ENCODE measurements at regions not wholly inside any gene's neighbourhood (a gene's known extent, or its start where the extent isn't known, plus 50 kb on each side); places are given as distances from the start of the nearest gene placed in this dataset.

- Mint-ChIP-seq H3K27ac (ENCODE audit: unreplicated experiment) (no peak overlapping the region), H3K4me3 (ENCODE audit: low read depth, unreplicated experiment) (no peak overlapping the region), H3K4me1 (ENCODE audit: low read depth, unreplicated experiment) (peaks cover 24% of the 10 kb centered on the region), H3K9me3 (ENCODE audit: low read depth, unreplicated experiment) (no peaks in the 10 kb centered on the region), H3K27me3 (ENCODE audit: unreplicated experiment) (no peaks in the 10 kb centered on the region), H3K36me3 (ENCODE audit: insufficient read depth, unreplicated experiment) (no peaks in the 10 kb centered on the region)
- DNase-seq, result no peak
- no peak for TF ChIP-seq CTCF (IDR thresholded peaks at IDR 0.05; ENCODE audit: unreplicated experiment)
- intact Hi-C loops (cut with micrococcal nuclease; ENCODE audit: unreplicated experiment), result no loop called here
- CTCF ChIA-PET, result no interaction called here
- no TSS peak for BruUV-seq (replicated peaks)
Measured at GRCh38 chr12:62130402-62130801, 129.8 kb upstream of the USP15 start.

- Mint-ChIP-seq H3K9me3 (ENCODE audit: low read depth, unreplicated experiment) (no peaks in the 10 kb centered on the region), H3K36me3 (ENCODE audit: insufficient read depth, unreplicated experiment) (no peaks in the 10 kb centered on the region), H3K27ac (ENCODE audit: unreplicated experiment) (no peak overlapping the region), H3K27me3 (ENCODE audit: unreplicated experiment) (no peaks in the 10 kb centered on the region), H3K4me1 (ENCODE audit: low read depth, unreplicated experiment) (peaks cover 24% of the 10 kb centered on the region), H3K4me3 (ENCODE audit: low read depth, unreplicated experiment) (no peak overlapping the region)
- DNase-seq, result no peak
- CTCF ChIA-PET, result no interaction called here
- intact Hi-C loops (cut with micrococcal nuclease; ENCODE audit: unreplicated experiment), result no loop called here
- no TSS peak for BruUV-seq (replicated peaks)
- no peak for TF ChIP-seq CTCF (IDR thresholded peaks at IDR 0.05; ENCODE audit: unreplicated experiment)
Measured at GRCh38 chr12:62130834-62131552, 129.2 kb upstream of the USP15 start.

- Mint-ChIP-seq H3K27ac (ENCODE audit: unreplicated experiment) (no peak overlapping the region), H3K9me3 (ENCODE audit: low read depth, unreplicated experiment) (no peaks in the 10 kb centered on the region), H3K36me3 (ENCODE audit: insufficient read depth, unreplicated experiment) (no peaks in the 10 kb centered on the region), H3K4me3 (ENCODE audit: low read depth, unreplicated experiment) (no peak overlapping the region), H3K27me3 (ENCODE audit: unreplicated experiment) (no peaks in the 10 kb centered on the region), H3K4me1 (ENCODE audit: low read depth, unreplicated experiment) (peaks cover 13% of the 10 kb centered on the region)
- DNase-seq, result no peak
- CTCF ChIA-PET, result interaction anchor here (0.6 kb wide), 1 partner anchor 51 kb away, joined by 3 read pairs; no protein-coding TSS in a partner anchor
- no TSS peak for BruUV-seq (replicated peaks)
- TF ChIP-seq CTCF (IDR thresholded peaks at IDR 0.05; ENCODE audit: unreplicated experiment), result no peak
- intact Hi-C loops (cut with micrococcal nuclease; ENCODE audit: unreplicated experiment), result no loop called here
Measured at GRCh38 chr12:62133440-62133839, 126.8 kb upstream of the USP15 start.

- no peak overlapping the region for H3K4me3 Mint-ChIP-seq (ENCODE audit: low read depth, unreplicated experiment)
- DNase-seq, result no peak
- TF ChIP-seq CTCF (IDR thresholded peaks at IDR 0.05; ENCODE audit: unreplicated experiment), result no peak
- no peaks in the 10 kb centered on the region for H3K27me3 Mint-ChIP-seq (ENCODE audit: unreplicated experiment)
- H3K9me3 Mint-ChIP-seq (ENCODE audit: low read depth, unreplicated experiment), result no peaks in the 10 kb centered on the region
- no peak overlapping the region for H3K27ac Mint-ChIP-seq (ENCODE audit: unreplicated experiment)
- intact Hi-C loops (cut with micrococcal nuclease; ENCODE audit: unreplicated experiment), result no loop called here
- no TSS peak for BruUV-seq (replicated peaks)
- no peaks in the 10 kb centered on the region for H3K4me1 Mint-ChIP-seq (ENCODE audit: low read depth, unreplicated experiment)
- H3K36me3 Mint-ChIP-seq (ENCODE audit: insufficient read depth, unreplicated experiment), result no peaks in the 10 kb centered on the region
- CTCF ChIA-PET, result interaction anchor here (1.1 kb wide), 1 partner anchor 9 kb away, joined by 4 read pairs; no protein-coding TSS in a partner anchor
Measured at GRCh38 chr12:62135553-62136200, 124.5 kb upstream of the USP15 start.

Measured in Calu3 (cell line).